ENCODE measurements at regions not wholly inside any gene's neighbourhood (a gene's known extent, or its start where the extent isn't known, plus 50 kb on each side); places are given as distances from the start of the nearest gene placed in this dataset.

GRCh38 chr6:138722425-138723371, 50.9 kb upstream of the CCDC28A start:
- Mint-ChIP-seq H3K9me3 (no peaks in the 10 kb centered on the region), H3K27me3 (no peaks in the 10 kb centered on the region), H3K4me3 (no peak overlapping the region), H3K4me1 (ENCODE audit: unreplicated experiment) (peaks cover 14% of the 10 kb centered on the region), H3K36me3 (no peaks in the 10 kb centered on the region), H3K27ac (no peak overlapping the region)
- TF ChIP-seq CTCF (conservative IDR thresholded peaks at IDR 0.05), result no peak
- DNase-seq (ENCODE audit: extremely low spot score, unreplicated experiment), result no peak

Data from type B pancreatic cell (in vitro differentiated cells).